ENCODE measurements at regions not wholly inside any gene's neighbourhood (a gene's known extent, or its start where the extent isn't known, plus 50 kb on each side); places are given as distances from the start of the nearest gene placed in this dataset.

GRCh38 chr10:20981419-20981953 is 84.4 kb upstream of the NEBL start:
- Histone ChIP-seq H3K4me1 (ENCODE audit: control insufficient read depth in 1 of 2, insufficient read depth in 2 of 2, low read length in 2 of 2) (peaks cover 13 to 25% of the 10 kb centered on the region in 2 donors), H3K9ac (ENCODE audit: low read depth in 1 of 2, low read length in 2 of 2) (no peak overlapping the region), H3K4me3 (ENCODE audit: low read depth in 1 of 2, low read length in 2 of 2) (no peak overlapping the region), H3K27ac (ENCODE audit: low read depth, low read length) (no peak overlapping the region), H3K36me3 (ENCODE audit: control insufficient read depth in 1 of 2, insufficient read depth in 2 of 2, low read length in 2 of 2) (no peaks in the 10 kb centered on the region), H3K27me3 (ENCODE audit: control insufficient read depth in 1 of 2, insufficient read depth in 2 of 2, low read length in 2 of 2) (no peaks in the 10 kb centered on the region), H3K9me3 (ENCODE audit: control insufficient read depth in 1 of 2, low read length in 2 of 2) (no peaks in the 10 kb centered on the region)

- Histone ChIP-seq H3K9me3 (ENCODE audit: control insufficient read depth in 1 of 2, low read length in 2 of 2) (no peaks in the 10 kb centered on the region), H3K27me3 (ENCODE audit: control insufficient read depth in 1 of 2, insufficient read depth in 2 of 2, low read length in 2 of 2) (no peaks in the 10 kb centered on the region), H3K27ac (ENCODE audit: low read depth, low read length) (no peak overlapping the region), H3K4me1 (ENCODE audit: control insufficient read depth in 1 of 2, insufficient read depth in 2 of 2, low read length in 2 of 2) (peaks cover 9 to 10% of the 10 kb centered on the region in 2 donors), H3K36me3 (ENCODE audit: control insufficient read depth in 1 of 2, insufficient read depth in 2 of 2, low read length in 2 of 2) (no peaks in the 10 kb centered on the region), H3K9ac (ENCODE audit: low read depth in 1 of 2, low read length in 2 of 2) (no peak overlapping the region), H3K4me3 (ENCODE audit: low read depth in 1 of 2, low read length in 2 of 2) (no peak overlapping the region)
Measured at GRCh38 chr10:20978617-20979016, 81.5 kb upstream of the NEBL start.

DNA sequence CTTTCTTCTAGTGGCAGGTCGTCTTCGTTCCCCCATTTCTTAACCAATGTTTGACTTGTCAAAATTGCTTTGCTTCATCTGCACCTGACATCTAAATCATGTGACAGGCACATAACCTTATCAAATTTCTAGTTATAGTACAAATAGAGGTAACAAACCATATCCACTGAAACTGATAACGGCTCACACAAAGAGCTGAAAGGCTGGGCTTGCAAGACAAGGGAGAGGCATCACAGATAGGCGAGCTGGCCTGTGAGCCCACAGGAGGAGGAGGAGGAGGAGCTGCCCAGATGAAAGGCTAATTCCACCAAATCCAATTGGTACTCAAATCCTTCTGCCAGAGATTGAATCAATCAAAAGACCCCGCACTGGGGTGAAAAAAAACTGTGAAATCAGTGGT is 80.2 kb upstream of the NEBL start:
- Histone ChIP-seq H3K27ac (ENCODE audit: low read depth, low read length) (no peak overlapping the region), H3K9ac (ENCODE audit: low read depth in 1 of 2, low read length in 2 of 2) (no peak overlapping the region), H3K4me3 (ENCODE audit: low read depth in 1 of 2, low read length in 2 of 2) (peak overlapping the region; percentile 6 to 45), H3K36me3 (ENCODE audit: control insufficient read depth in 1 of 2, insufficient read depth in 2 of 2, low read length in 2 of 2) (no peaks in the 10 kb centered on the region), H3K27me3 (ENCODE audit: control insufficient read depth in 1 of 2, insufficient read depth in 2 of 2, low read length in 2 of 2) (no peaks in the 10 kb centered on the region), H3K4me1 (ENCODE audit: control insufficient read depth in 1 of 2, insufficient read depth in 2 of 2, low read length in 2 of 2) (peaks cover 9 to 10% of the 10 kb centered on the region in 2 donors), H3K9me3 (ENCODE audit: control insufficient read depth in 1 of 2, low read length in 2 of 2) (no peaks in the 10 kb centered on the region)

DNA sequence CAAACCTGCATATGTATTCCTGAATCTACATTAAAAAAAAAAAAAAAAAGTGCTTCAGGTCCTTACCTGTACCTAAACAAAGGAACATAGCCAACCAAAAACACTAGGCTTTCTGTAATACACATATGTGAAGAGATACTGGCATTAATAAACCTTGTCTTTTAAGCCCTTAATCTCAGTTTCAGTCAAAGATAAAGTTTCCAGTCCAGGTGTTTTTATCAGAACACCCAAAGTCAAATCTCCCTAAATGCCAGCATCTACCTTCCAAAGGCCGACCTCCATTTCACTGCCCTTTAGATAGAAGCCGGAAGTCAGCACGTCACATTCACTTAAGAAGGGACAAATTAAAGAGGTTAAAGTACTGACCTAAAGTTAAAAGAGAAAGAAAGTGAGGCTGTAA is 79.8 kb upstream of the NEBL start:
- Histone ChIP-seq H3K36me3 (ENCODE audit: control insufficient read depth in 1 of 2, insufficient read depth in 2 of 2, low read length in 2 of 2) (no peaks in the 10 kb centered on the region), H3K27me3 (ENCODE audit: control insufficient read depth in 1 of 2, insufficient read depth in 2 of 2, low read length in 2 of 2) (no peaks in the 10 kb centered on the region), H3K4me1 (ENCODE audit: control insufficient read depth in 1 of 2, insufficient read depth in 2 of 2, low read length in 2 of 2) (peaks cover 9 to 10% of the 10 kb centered on the region in 2 donors), H3K27ac (ENCODE audit: low read depth, low read length) (no peak overlapping the region), H3K9ac (ENCODE audit: low read depth in 1 of 2, low read length in 2 of 2) (no peak overlapping the region), H3K4me3 (ENCODE audit: low read depth in 1 of 2, low read length in 2 of 2) (peak overlapping the region; percentile 6 to 45), H3K9me3 (ENCODE audit: control insufficient read depth in 1 of 2, low read length in 2 of 2) (no peaks in the 10 kb centered on the region)

DNA sequence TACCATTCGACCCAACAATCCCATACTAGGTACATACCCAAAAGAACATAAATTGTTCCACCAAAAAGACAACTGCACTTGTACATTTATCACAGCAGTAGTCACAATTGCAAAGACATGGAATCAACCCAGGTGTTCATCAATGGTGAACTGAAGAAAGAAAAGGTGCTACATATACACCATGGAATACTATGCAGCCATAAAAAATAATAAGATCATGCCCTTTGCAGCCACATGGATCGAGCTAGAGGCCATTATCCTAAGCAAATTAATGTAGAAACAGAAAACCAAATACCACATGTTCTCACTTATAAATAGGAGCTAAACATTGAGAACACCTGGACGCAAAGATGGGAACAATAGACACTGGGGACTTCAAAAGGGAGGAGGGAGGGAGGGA is 79.3 kb upstream of the NEBL start:
- Histone ChIP-seq H3K36me3 (ENCODE audit: control insufficient read depth in 1 of 2, insufficient read depth in 2 of 2, low read length in 2 of 2) (no peaks in the 10 kb centered on the region), H3K27ac (ENCODE audit: low read depth, low read length) (no peak overlapping the region), H3K9me3 (ENCODE audit: control insufficient read depth in 1 of 2, low read length in 2 of 2) (no peaks in the 10 kb centered on the region), H3K4me1 (ENCODE audit: control insufficient read depth in 1 of 2, insufficient read depth in 2 of 2, low read length in 2 of 2) (peaks cover 9 to 10% of the 10 kb centered on the region in 2 donors), H3K4me3 (ENCODE audit: low read depth in 1 of 2, low read length in 2 of 2) (no peak overlapping the region), H3K9ac (ENCODE audit: low read depth in 1 of 2, low read length in 2 of 2) (no peak overlapping the region), H3K27me3 (ENCODE audit: control insufficient read depth in 1 of 2, insufficient read depth in 2 of 2, low read length in 2 of 2) (no peaks in the 10 kb centered on the region)

DNA sequence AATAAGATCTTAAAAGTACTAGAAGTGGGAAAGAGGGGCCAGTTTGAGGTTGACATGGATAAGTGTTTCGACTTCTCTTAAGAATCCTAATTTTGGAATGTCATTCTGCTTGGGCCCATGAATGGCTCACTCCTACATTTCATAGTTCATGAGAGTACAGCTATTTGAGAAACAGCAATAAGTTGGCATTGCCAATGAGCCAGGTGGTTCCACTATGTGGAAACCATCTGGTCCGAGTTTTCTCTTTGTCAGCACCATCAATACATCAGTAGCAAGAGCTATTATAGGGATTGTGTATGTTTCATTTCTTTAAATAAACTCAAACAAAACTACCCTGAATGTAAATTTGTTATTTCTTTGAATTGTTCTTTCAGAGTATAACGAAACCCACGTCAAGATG is 78.1 kb upstream of the NEBL start:
- Histone ChIP-seq H3K9ac (ENCODE audit: low read depth in 1 of 2, low read length in 2 of 2) (no peak overlapping the region), H3K9me3 (ENCODE audit: control insufficient read depth in 1 of 2, low read length in 2 of 2) (no peaks in the 10 kb centered on the region), H3K27ac (ENCODE audit: low read depth, low read length) (no peak overlapping the region), H3K4me1 (ENCODE audit: control insufficient read depth in 1 of 2, insufficient read depth in 2 of 2, low read length in 2 of 2) (peaks cover 9 to 10% of the 10 kb centered on the region in 2 donors), H3K4me3 (ENCODE audit: low read depth in 1 of 2, low read length in 2 of 2) (no peak overlapping the region), H3K36me3 (ENCODE audit: control insufficient read depth in 1 of 2, insufficient read depth in 2 of 2, low read length in 2 of 2) (no peaks in the 10 kb centered on the region), H3K27me3 (ENCODE audit: control insufficient read depth in 1 of 2, insufficient read depth in 2 of 2, low read length in 2 of 2) (no peaks in the 10 kb centered on the region)

DNA sequence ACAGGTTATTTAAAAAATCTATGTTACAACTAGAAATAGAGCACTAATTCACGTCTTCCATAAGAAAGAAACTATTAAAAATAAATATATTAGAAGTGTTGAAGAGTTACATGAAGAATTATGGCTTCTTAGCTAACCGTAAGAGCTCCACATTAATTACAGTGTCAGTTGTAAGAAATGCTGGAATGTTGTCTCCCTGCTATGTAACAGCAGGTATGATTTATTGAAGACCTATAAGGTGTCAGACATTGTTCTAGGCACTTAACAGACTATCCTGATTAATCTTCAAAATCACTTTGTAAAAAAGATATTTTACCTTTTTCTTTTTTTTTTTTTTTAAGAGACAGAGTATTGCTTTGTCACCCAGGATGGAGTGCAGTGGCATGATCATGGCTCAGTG is 75.8 kb upstream of the NEBL start:
- Histone ChIP-seq H3K4me3 (ENCODE audit: low read depth in 1 of 2, low read length in 2 of 2) (no peak overlapping the region), H3K4me1 (ENCODE audit: control insufficient read depth in 1 of 2, insufficient read depth in 2 of 2, low read length in 2 of 2) (peaks cover 8 to 10% of the 10 kb centered on the region in 2 donors), H3K9me3 (ENCODE audit: control insufficient read depth in 1 of 2, low read length in 2 of 2) (no peaks in the 10 kb centered on the region), H3K27ac (ENCODE audit: low read depth, low read length) (no peak overlapping the region), H3K9ac (ENCODE audit: low read depth in 1 of 2, low read length in 2 of 2) (no peak overlapping the region), H3K27me3 (ENCODE audit: control insufficient read depth in 1 of 2, insufficient read depth in 2 of 2, low read length in 2 of 2) (no peaks in the 10 kb centered on the region), H3K36me3 (ENCODE audit: control insufficient read depth in 1 of 2, insufficient read depth in 2 of 2, low read length in 2 of 2) (no peaks in the 10 kb centered on the region)

DNA sequence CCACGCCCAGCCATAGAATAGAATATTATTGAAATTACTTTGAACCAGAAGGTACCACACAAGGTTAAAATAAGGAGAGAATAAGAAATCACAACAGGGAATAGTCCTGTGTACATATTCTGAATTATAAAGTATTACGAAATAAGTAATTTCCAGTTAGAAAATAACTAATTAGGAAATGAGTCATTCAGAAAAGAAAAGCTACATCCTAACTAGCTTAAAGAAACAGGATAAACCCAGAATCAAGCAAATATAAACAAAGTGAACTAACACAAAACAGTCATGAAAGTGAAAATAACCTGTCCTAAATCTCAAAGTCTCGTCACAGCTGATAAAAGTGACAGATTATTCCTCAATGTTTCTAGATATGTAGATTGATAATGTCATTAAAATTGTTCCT is 74.8 kb upstream of the NEBL start:
- no peak overlapping the region for H3K27ac ChIP-seq (ENCODE audit: low read depth, low read length)
- H3K4me3 ChIP-seq (ENCODE audit: low read depth in 1 of 2, low read length in 2 of 2) = no peak overlapping the region
- no peaks in the 10 kb centered on the region for H3K27me3 ChIP-seq (ENCODE audit: control insufficient read depth in 1 of 2, insufficient read depth in 2 of 2, low read length in 2 of 2)
- no peak overlapping the region for H3K9ac ChIP-seq (ENCODE audit: low read depth in 1 of 2, low read length in 2 of 2)
- H3K9me3 ChIP-seq (ENCODE audit: control insufficient read depth in 1 of 2, low read length in 2 of 2) = no peaks in the 10 kb centered on the region
- H3K4me1 ChIP-seq (ENCODE audit: control insufficient read depth in 1 of 2, insufficient read depth in 2 of 2, low read length in 2 of 2) = peaks cover 0 to under 1% of the 10 kb centered on the region in 2 donors
- no peaks in the 10 kb centered on the region for H3K36me3 ChIP-seq (ENCODE audit: control insufficient read depth in 1 of 2, insufficient read depth in 2 of 2, low read length in 2 of 2)

GRCh38 chr10:20970708-20971107 is 73.6 kb upstream of the NEBL start:
- no peaks in the 10 kb centered on the region for H3K9me3 ChIP-seq (ENCODE audit: control insufficient read depth in 1 of 2, low read length in 2 of 2)
- no peaks in the 10 kb centered on the region for H3K36me3 ChIP-seq (ENCODE audit: control insufficient read depth in 1 of 2, insufficient read depth in 2 of 2, low read length in 2 of 2)
- no peaks in the 10 kb centered on the region for H3K4me1 ChIP-seq (ENCODE audit: control insufficient read depth in 1 of 2, insufficient read depth in 2 of 2, low read length in 2 of 2)
- no peak overlapping the region for H3K9ac ChIP-seq (ENCODE audit: low read depth in 1 of 2, low read length in 2 of 2)
- no peak overlapping the region for H3K27ac ChIP-seq (ENCODE audit: low read depth, low read length)
- H3K27me3 ChIP-seq (ENCODE audit: control insufficient read depth in 1 of 2, insufficient read depth in 2 of 2, low read length in 2 of 2) = no peaks in the 10 kb centered on the region
- H3K4me3 ChIP-seq (ENCODE audit: low read depth in 1 of 2, low read length in 2 of 2) = no peak overlapping the region

DNA sequence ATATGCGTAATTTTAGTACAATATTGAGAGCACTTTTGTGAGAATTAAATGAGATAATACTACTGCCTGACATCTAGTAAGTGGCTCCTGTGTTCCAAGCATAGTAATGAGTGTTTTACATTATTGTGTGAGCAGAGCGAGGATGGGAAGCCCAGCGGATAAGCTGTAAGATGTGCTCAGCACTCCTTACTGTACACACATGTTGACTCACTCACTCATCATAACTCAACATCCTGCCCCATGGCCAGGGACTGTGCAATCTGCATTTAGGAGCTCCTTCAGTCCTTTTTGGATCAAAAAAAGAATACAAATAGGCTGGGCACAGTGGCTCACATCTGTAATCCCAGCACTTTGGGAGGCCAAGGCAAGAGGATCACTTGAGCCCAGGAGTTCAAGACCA is 72.9 kb upstream of the NEBL start:
- no peaks in the 10 kb centered on the region for H3K4me1 ChIP-seq (ENCODE audit: control insufficient read depth in 1 of 2, insufficient read depth in 2 of 2, low read length in 2 of 2)
- no peaks in the 10 kb centered on the region for H3K9me3 ChIP-seq (ENCODE audit: control insufficient read depth in 1 of 2, low read length in 2 of 2)
- no peaks in the 10 kb centered on the region for H3K36me3 ChIP-seq (ENCODE audit: control insufficient read depth in 1 of 2, insufficient read depth in 2 of 2, low read length in 2 of 2)
- H3K9ac ChIP-seq (ENCODE audit: low read depth in 1 of 2, low read length in 2 of 2) = no peak overlapping the region
- no peaks in the 10 kb centered on the region for H3K27me3 ChIP-seq (ENCODE audit: control insufficient read depth in 1 of 2, insufficient read depth in 2 of 2, low read length in 2 of 2)
- H3K27ac ChIP-seq (ENCODE audit: low read depth, low read length) = no peak overlapping the region
- H3K4me3 ChIP-seq (ENCODE audit: low read depth in 1 of 2, low read length in 2 of 2) = no peak overlapping the region

DNA sequence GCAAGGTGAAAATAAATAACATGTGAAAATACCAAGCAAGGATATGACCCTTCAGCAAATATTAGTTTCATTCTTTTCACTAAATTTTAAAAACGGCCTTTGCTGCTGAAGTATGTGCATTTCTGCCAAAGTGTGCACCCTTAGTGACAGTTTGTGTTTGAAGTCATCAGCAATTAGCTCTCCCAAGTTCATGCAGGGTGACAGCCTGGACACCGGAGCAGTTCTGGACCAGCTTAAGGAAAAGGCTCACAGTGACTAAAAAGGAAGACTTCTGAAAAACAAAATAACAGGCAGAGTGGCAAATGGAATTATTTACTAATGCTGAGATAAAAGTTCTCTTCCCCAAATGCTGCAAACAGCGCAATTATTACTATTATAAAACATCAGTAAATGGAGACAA is 69.3 kb upstream of the NEBL start:
- Histone ChIP-seq H3K4me3 (ENCODE audit: low read depth in 1 of 2, low read length in 2 of 2) (no peak overlapping the region), H3K27me3 (ENCODE audit: control insufficient read depth in 1 of 2, insufficient read depth in 2 of 2, low read length in 2 of 2) (no peaks in the 10 kb centered on the region)

More for the DNA sequence above, 69.3 kb upstream of the NEBL start:
- no peaks in the 10 kb centered on the region for H3K9me3 ChIP-seq (ENCODE audit: control insufficient read depth in 1 of 2, low read length in 2 of 2)
- H3K27ac ChIP-seq (ENCODE audit: low read depth, low read length) = no peak overlapping the region
- H3K36me3 ChIP-seq (ENCODE audit: control insufficient read depth in 1 of 2, insufficient read depth in 2 of 2, low read length in 2 of 2) = no peaks in the 10 kb centered on the region
- no peaks in the 10 kb centered on the region for H3K4me1 ChIP-seq (ENCODE audit: control insufficient read depth in 1 of 2, insufficient read depth in 2 of 2, low read length in 2 of 2)
- H3K9ac ChIP-seq (ENCODE audit: low read depth in 1 of 2, low read length in 2 of 2) = no peak overlapping the region

Data from duodenal mucosa (tissue), 2 donors.